Lower lobe of right lung (tissue), 2 donors: ENCODE measurements at regions not wholly inside any gene's neighbourhood (a gene's known extent, or its start where the extent isn't known, plus 50 kb on each side); places are given as distances from the start of the nearest gene placed in this dataset.

ENCODE experiments used
- ATAC-seq, 2 donors: fragments of 200-7000 bp; cut with Tn5 transposase; one replicate each; pipeline ENCODE4 v1.9.1; 2020 to 2022; ENCODE audit warnings: mild to moderate bottlenecking in 2 of 2, moderate library complexity in 2 of 2
- DNase-seq: peaks from one replicate; pipeline ENCODE4 v3.0.0-alpha.2; 2020
- H3K27ac ChIP-seq: fragments of 200-600 bp; one replicate; pipeline ENCODE4 v1.8.0; 2022
- H3K27me3 ChIP-seq: fragments of 200-600 bp; one replicate; pipeline ENCODE4 v1.8.0; 2022; ENCODE audit warnings: low read depth
- H3K36me3 ChIP-seq: fragments of 200-600 bp; one replicate; pipeline ENCODE4 v1.8.0; 2022; ENCODE audit warnings: mild to moderate bottlenecking
- H3K4me1 ChIP-seq: fragments of 200-600 bp; one replicate; pipeline ENCODE4 v1.8.0; 2022
- H3K4me3 ChIP-seq: fragments of 200-600 bp; one replicate; pipeline ENCODE4 v1.8.0; 2022; ENCODE audit warnings: mild to moderate bottlenecking
- H3K9me3 ChIP-seq: fragments of 200-600 bp; one replicate; pipeline ENCODE4 v1.8.0; 2022
- CTCF ChIP-seq: fragments of 200-600 bp; IDR thresholded peaks from one replicate; pipeline ENCODE4 v1.8.0; 2022; ENCODE audit warnings: antibody characterized with exemption, mild to moderate bottlenecking
- intact Hi-C: fragments of 100-400 bp; cut with DNase I; formaldehyde crosslinking; loops from one replicate; pipeline ENCODE4 v1.11.0; 2022
- donor health status: DM: no; HTN: yes; CAD: no; lungs with severe emphysema.

- DNase-seq = no peak
- no peak for TF ChIP-seq CTCF
- Histone ChIP-seq H3K4me1 (no peaks in the 10 kb centered on the region), H3K27ac (no peak overlapping the region), H3K36me3 (no peaks in the 10 kb centered on the region), H3K4me3 (no peak overlapping the region), H3K27me3 (no peaks in the 10 kb centered on the region), H3K9me3 (no peaks in the 10 kb centered on the region)
- intact Hi-C loops = no loop called here
- ATAC-seq = no peak
These were observed 359.1 kb downstream of the KCNA4 start for GRCh38 chr11:29657709-29658108.

GRCh38 chr11:29656597-29656996 is 360.2 kb downstream of the KCNA4 start:
- no peak for ATAC-seq
- intact Hi-C loops = no loop called here
- H3K4me3 ChIP-seq = no peak overlapping the region
- H3K27ac ChIP-seq = no peak overlapping the region
- no peaks in the 10 kb centered on the region for H3K4me1 ChIP-seq
- no peak for TF ChIP-seq CTCF
- H3K36me3 ChIP-seq = no peaks in the 10 kb centered on the region
- DNase-seq = no peak
- H3K27me3 ChIP-seq = no peaks in the 10 kb centered on the region
- no peaks in the 10 kb centered on the region for H3K9me3 ChIP-seq

GRCh38 chr11:29645373-29645772 is 371.5 kb downstream of the KCNA4 start:
- Histone ChIP-seq H3K36me3 (no peaks in the 10 kb centered on the region), H3K9me3 (no peaks in the 10 kb centered on the region), H3K4me1 (no peaks in the 10 kb centered on the region), H3K27ac (no peak overlapping the region), H3K27me3 (no peaks in the 10 kb centered on the region), H3K4me3 (no peak overlapping the region)
- intact Hi-C loops = no loop called here
- no peak for TF ChIP-seq CTCF
- ATAC-seq (no peak), DNase-seq (no peak)

GRCh38 chr11:29641201-29641600 is 375.6 kb downstream of the KCNA4 start:
- DNase-seq = no peak
- H3K36me3 ChIP-seq = no peaks in the 10 kb centered on the region
- no peak for ATAC-seq
- no peak for TF ChIP-seq CTCF
- H3K4me3 ChIP-seq = no peak overlapping the region
- no peaks in the 10 kb centered on the region for H3K27me3 ChIP-seq
- no peak overlapping the region for H3K27ac ChIP-seq
- H3K9me3 ChIP-seq = no peaks in the 10 kb centered on the region
- H3K4me1 ChIP-seq = no peaks in the 10 kb centered on the region
- intact Hi-C loops = no loop called here

GRCh38 chr11:29634744-29635143 is 382.1 kb downstream of the KCNA4 start:
- DNase-seq (no peak), ATAC-seq (no peak)
- H3K4me1 ChIP-seq = no peaks in the 10 kb centered on the region
- H3K27ac ChIP-seq = no peak overlapping the region
- H3K4me3 ChIP-seq = no peak overlapping the region
- no peaks in the 10 kb centered on the region for H3K27me3 ChIP-seq
- no peaks in the 10 kb centered on the region for H3K36me3 ChIP-seq
- H3K9me3 ChIP-seq = no peaks in the 10 kb centered on the region
- intact Hi-C loops = no loop called here
- no peak for TF ChIP-seq CTCF

- Histone ChIP-seq H3K4me1 (no peaks in the 10 kb centered on the region), H3K4me3 (no peak overlapping the region), H3K9me3 (no peaks in the 10 kb centered on the region), H3K27ac (no peak overlapping the region), H3K27me3 (no peaks in the 10 kb centered on the region), H3K36me3 (no peaks in the 10 kb centered on the region)
- no peak for ATAC-seq
- no peak for DNase-seq
- no peak for TF ChIP-seq CTCF
- intact Hi-C loops = no loop called here
These were observed 382.6 kb downstream of the KCNA4 start for GRCh38 chr11:29634244-29634643.
